WERI-Rb-1 (cell line): ENCODE measurements at regions not wholly inside any gene's neighbourhood (a gene's known extent, or its start where the extent isn't known, plus 50 kb on each side); places are given as distances from the start of the nearest gene placed in this dataset.

Experiments
- DNase-seq: peaks from one replicate; pipeline ENCODE4 v3.0.0-alpha.2; 2020
- H3K27ac ChIP-seq: fragments of 250-450 bp; sonication (Bioruptor Pico); 2 replicates; pipeline ENCODE4 v1.5.1; 2020; ENCODE audit warnings: mild to moderate bottlenecking, moderate library complexity
- H3K27me3 ChIP-seq: fragments of 250-450 bp; sonication (Bioruptor Pico); 2 replicates; pipeline ENCODE4 v1.5.1; 2021; ENCODE audit warnings: mild to moderate bottlenecking, low read depth, moderate library complexity; ENCODE audit not compliant: insufficient read depth, severe bottlenecking
- H3K36me3 ChIP-seq: fragments of 250-450 bp; sonication (Bioruptor Pico); 2 replicates; pipeline ENCODE4 v1.5.1; 2020; ENCODE audit warnings: mild to moderate bottlenecking, moderate library complexity
- H3K4me3 ChIP-seq: 2 replicates; pipeline ENCODE4 v1.5.1; 2011; ENCODE audit warnings: low read depth, mild to moderate bottlenecking, control low read depth, low read length
- H3K9me3 ChIP-seq: fragments of 250-450 bp; sonication (Bioruptor Pico); 2 replicates; pipeline ENCODE4 v1.5.1; 2021; ENCODE audit warnings: mild to moderate bottlenecking, moderate library complexity; ENCODE audit not compliant: severe bottlenecking
- TF ChIP-seq, protein P1 (sequence below): IDR thresholded peaks from 2 replicates; pipeline ENCODE4 v1.5.1; 2011; ENCODE audit warnings: low read depth, mild to moderate bottlenecking, control low read depth, inconsistent platforms, low read length

GRCh38 chr2:236888794-236889780 lies 196.6 kb upstream of the COPS8 start:
- Histone ChIP-seq H3K27me3 (no peaks in the 10 kb centered on the region), H3K9me3 (no peaks in the 10 kb centered on the region), H3K27ac (no peak overlapping the region), H3K4me3 (no peak overlapping the region), H3K36me3 (no peaks in the 10 kb centered on the region)
- TF ChIP-seq, protein P1, sequence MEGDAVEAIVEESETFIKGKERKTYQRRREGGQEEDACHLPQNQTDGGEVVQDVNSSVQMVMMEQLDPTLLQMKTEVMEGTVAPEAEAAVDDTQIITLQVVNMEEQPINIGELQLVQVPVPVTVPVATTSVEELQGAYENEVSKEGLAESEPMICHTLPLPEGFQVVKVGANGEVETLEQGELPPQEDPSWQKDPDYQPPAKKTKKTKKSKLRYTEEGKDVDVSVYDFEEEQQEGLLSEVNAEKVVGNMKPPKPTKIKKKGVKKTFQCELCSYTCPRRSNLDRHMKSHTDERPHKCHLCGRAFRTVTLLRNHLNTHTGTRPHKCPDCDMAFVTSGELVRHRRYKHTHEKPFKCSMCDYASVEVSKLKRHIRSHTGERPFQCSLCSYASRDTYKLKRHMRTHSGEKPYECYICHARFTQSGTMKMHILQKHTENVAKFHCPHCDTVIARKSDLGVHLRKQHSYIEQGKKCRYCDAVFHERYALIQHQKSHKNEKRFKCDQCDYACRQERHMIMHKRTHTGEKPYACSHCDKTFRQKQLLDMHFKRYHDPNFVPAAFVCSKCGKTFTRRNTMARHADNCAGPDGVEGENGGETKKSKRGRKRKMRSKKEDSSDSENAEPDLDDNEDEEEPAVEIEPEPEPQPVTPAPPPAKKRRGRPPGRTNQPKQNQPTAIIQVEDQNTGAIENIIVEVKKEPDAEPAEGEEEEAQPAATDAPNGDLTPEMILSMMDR = no peak
- DNase-seq = no peak

GRCh38 chr2:236889791-236890704 lies 195.6 kb upstream of the COPS8 start:
- Histone ChIP-seq H3K9me3 (no peaks in the 10 kb centered on the region), H3K27ac (no peak overlapping the region), H3K4me3 (no peak overlapping the region), H3K36me3 (no peaks in the 10 kb centered on the region), H3K27me3 (no peaks in the 10 kb centered on the region)
- DNase-seq = no peak
- TF ChIP-seq, protein P1 = no peak

- H3K27me3 ChIP-seq = no peaks in the 10 kb centered on the region
- no peaks in the 10 kb centered on the region for H3K9me3 ChIP-seq
- TF ChIP-seq, protein P1 = no peak
- H3K27ac ChIP-seq = no peak overlapping the region
- no peak overlapping the region for H3K4me3 ChIP-seq
- H3K36me3 ChIP-seq = no peaks in the 10 kb centered on the region
- no peak for DNase-seq
Measured at GRCh38 chr2:236892721-236893120, 193.0 kb upstream of the COPS8 start.

DNA sequence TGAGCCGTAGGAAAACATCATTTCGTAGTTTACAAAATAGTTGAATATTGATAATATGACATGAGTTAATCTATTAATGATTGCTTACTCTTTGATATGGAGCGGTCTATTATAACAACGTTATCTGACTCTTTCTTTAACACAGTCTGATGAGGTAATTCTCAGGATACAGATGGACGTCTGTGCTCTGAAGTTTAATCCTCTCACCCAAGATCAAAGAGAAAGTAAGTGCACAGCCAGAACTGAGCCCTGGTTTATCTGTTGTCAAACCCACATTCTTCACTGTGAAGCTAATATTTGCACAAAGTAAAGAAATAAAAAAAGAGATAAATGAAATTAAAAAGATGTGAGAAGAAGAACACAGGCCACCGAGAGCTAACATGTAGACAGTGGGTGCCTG lies 190.9 kb upstream of the COPS8 start:
- DNase-seq = no peak

GRCh38 chr2:236895497-236895896 lies 190.2 kb upstream of the COPS8 start:
- Histone ChIP-seq H3K4me3 (no peak overlapping the region), H3K27me3 (no peaks in the 10 kb centered on the region), H3K27ac (no peak overlapping the region), H3K9me3 (no peaks in the 10 kb centered on the region), H3K36me3 (no peaks in the 10 kb centered on the region)
- TF ChIP-seq, protein P1 = no peak
- DNase-seq = no peak

More for the DNA sequence above, 190.9 kb upstream of the COPS8 start:
- Histone ChIP-seq H3K9me3 (no peaks in the 10 kb centered on the region), H3K27me3 (no peaks in the 10 kb centered on the region), H3K36me3 (no peaks in the 10 kb centered on the region), H3K4me3 (no peak overlapping the region), H3K27ac (no peak overlapping the region)
- TF ChIP-seq, protein P1 = no peak
